HUES48 (cell line): ENCODE measurements at regions not wholly inside any gene's neighbourhood (a gene's known extent, or its start where the extent isn't known, plus 50 kb on each side); places are given as distances from the start of the nearest gene placed in this dataset.

Experiments used
- H3K27ac ChIP-seq: one replicate; pipeline ENCODE4 v1.7.0; 2013; ENCODE audit warnings: low read depth, low read length, inconsistent platforms
- H3K27me3 ChIP-seq: 2 replicates; pipeline ENCODE4 v1.6.1; 2013; ENCODE audit warnings: mild to moderate bottlenecking, low read length; ENCODE audit not compliant: control insufficient read depth, insufficient read depth
- H3K36me3 ChIP-seq: 2 replicates; pipeline ENCODE4 v1.6.1; 2013; ENCODE audit warnings: low read length; ENCODE audit not compliant: control insufficient read depth, insufficient read depth
- H3K4me1 ChIP-seq: 2 replicates; pipeline ENCODE4 v1.6.1; 2013; ENCODE audit warnings: mild to moderate bottlenecking, low read length; ENCODE audit not compliant: control insufficient read depth, insufficient read depth
- H3K4me3 ChIP-seq: 2 replicates; pipeline ENCODE4 v1.5.1; 2013; ENCODE audit warnings: mild to moderate bottlenecking, low read depth, low read length
- H3K9ac ChIP-seq: 2 replicates; pipeline ENCODE4 v1.6.1; 2013; ENCODE audit warnings: mild to moderate bottlenecking, low read depth, low read length, moderate library complexity
- H3K9me3 ChIP-seq: 2 replicates; pipeline ENCODE4 v1.6.1; 2013; ENCODE audit warnings: low read length; ENCODE audit not compliant: control insufficient read depth, insufficient read depth

DNA sequence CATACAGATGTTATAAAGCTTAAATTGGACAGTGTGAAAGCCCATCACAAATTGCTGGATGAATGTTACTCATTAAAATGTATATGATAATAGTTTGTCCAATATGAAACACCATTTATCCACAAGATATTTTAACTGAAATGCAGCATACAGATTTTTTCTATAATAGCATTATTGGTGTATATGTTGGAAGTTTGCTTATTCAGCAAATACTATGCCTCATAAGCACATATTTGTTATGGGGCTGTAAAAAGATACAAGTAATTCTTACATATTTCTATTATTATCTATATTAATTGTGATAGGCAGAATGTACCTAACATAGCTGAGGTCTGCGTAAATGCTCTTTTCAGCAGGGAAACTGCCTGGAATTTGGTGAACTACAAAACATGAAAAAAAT, 790.5 kb downstream of the DIPK2A start:
- Histone ChIP-seq H3K9me3 (no peaks in the 10 kb centered on the region), H3K9ac (no peak overlapping the region), H3K36me3 (no peaks in the 10 kb centered on the region), H3K27ac (no peak overlapping the region), H3K4me1 (no peaks in the 10 kb centered on the region), H3K27me3 (no peaks in the 10 kb centered on the region), H3K4me3 (no peak overlapping the region)

DNA sequence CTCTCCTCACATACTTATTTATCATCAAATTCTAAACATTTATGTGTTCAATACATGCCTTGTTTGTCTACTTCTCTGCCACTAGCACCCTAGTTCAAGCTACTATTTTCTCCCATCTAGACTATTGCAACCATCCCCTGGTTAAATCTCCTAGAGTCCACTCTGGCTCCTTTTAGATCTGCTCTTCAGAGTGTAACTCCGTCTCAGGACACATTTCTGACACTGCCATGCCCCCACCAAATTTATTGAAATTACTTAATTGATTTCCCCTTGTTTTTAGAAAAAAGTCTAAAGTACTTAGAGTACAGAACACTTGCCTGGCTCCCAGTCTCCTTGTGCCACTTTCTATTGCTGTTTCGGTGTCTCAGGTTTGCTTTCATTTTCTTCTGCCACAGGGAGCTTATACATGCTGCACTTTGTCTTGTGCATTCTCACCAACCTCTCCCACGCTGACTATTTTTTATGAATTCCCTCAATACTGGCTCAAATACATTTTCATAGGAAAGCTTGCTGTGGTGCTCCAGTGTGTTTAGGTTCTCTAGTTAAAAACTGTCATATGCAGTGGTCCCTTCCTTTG, 792.3 kb downstream of the DIPK2A start:
- H3K27me3 ChIP-seq: no peaks in the 10 kb centered on the region
- H3K9me3 ChIP-seq: no peaks in the 10 kb centered on the region
- no peaks in the 10 kb centered on the region for H3K4me1 ChIP-seq
- no peaks in the 10 kb centered on the region for H3K36me3 ChIP-seq
- no peak overlapping the region for H3K27ac ChIP-seq
- no peak overlapping the region for H3K4me3 ChIP-seq
- no peak overlapping the region for H3K9ac ChIP-seq

DNA sequence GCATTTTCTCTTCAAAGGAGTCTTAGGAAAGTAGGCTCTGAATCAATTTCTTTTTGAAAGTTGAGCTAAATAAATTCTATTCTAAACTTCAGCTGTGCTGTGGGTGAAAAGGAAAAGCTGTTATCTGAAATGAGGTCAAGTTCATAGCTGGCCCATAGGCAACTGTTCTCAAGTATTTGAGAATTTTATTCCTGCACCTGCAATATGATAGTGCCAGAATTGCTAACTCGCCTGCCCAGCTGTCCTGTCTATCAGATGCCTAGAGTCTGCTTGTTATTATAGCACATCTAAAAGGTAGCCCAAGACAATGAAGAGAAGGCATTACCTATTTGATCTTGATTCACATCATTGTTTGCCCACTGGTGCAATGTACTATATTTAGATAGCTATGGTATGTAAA, 798.7 kb downstream of the DIPK2A start:
- Histone ChIP-seq H3K27ac (no peak overlapping the region), H3K4me3 (no peak overlapping the region), H3K9ac (no peak overlapping the region), H3K36me3 (no peaks in the 10 kb centered on the region), H3K27me3 (no peaks in the 10 kb centered on the region), H3K4me1 (no peaks in the 10 kb centered on the region), H3K9me3 (no peaks in the 10 kb centered on the region)

- no peaks in the 10 kb centered on the region for H3K36me3 ChIP-seq
- no peak overlapping the region for H3K9ac ChIP-seq
- H3K9me3 ChIP-seq: no peaks in the 10 kb centered on the region
- H3K27ac ChIP-seq: no peak overlapping the region
- no peaks in the 10 kb centered on the region for H3K27me3 ChIP-seq
- H3K4me1 ChIP-seq: no peaks in the 10 kb centered on the region
- H3K4me3 ChIP-seq: no peak overlapping the region
Measured at GRCh38 chr3:144770915-144771351, 799.3 kb downstream of the DIPK2A start.

- Histone ChIP-seq H3K4me3 (no peak overlapping the region), H3K27me3 (no peaks in the 10 kb centered on the region), H3K9ac (no peak overlapping the region), H3K36me3 (no peaks in the 10 kb centered on the region), H3K9me3 (no peaks in the 10 kb centered on the region), H3K4me1 (no peaks in the 10 kb centered on the region), H3K27ac (no peak overlapping the region)
Measured at GRCh38 chr3:144771381-144771870, 799.8 kb downstream of the DIPK2A start.

GRCh38 chr3:144772372-144772771, 800.7 kb downstream of the DIPK2A start:
- no peaks in the 10 kb centered on the region for H3K27me3 ChIP-seq
- no peak overlapping the region for H3K27ac ChIP-seq
- no peak overlapping the region for H3K4me3 ChIP-seq
- no peaks in the 10 kb centered on the region for H3K36me3 ChIP-seq
- no peak overlapping the region for H3K9ac ChIP-seq
- no peaks in the 10 kb centered on the region for H3K4me1 ChIP-seq
- no peaks in the 10 kb centered on the region for H3K9me3 ChIP-seq

- Histone ChIP-seq H3K9ac (no peak overlapping the region), H3K4me3 (no peak overlapping the region), H3K9me3 (no peaks in the 10 kb centered on the region), H3K36me3 (no peaks in the 10 kb centered on the region), H3K27me3 (no peaks in the 10 kb centered on the region), H3K27ac (no peak overlapping the region), H3K4me1 (no peaks in the 10 kb centered on the region)
Measured at GRCh38 chr3:144773350-144773749, 801.7 kb downstream of the DIPK2A start.

GRCh38 chr3:144774897-144775296, 803.3 kb downstream of the DIPK2A start:
- H3K4me3 ChIP-seq: no peak overlapping the region
- H3K27me3 ChIP-seq: no peaks in the 10 kb centered on the region
- H3K36me3 ChIP-seq: no peaks in the 10 kb centered on the region
- H3K27ac ChIP-seq: no peak overlapping the region
- H3K9me3 ChIP-seq: no peaks in the 10 kb centered on the region
- no peaks in the 10 kb centered on the region for H3K4me1 ChIP-seq
- no peak overlapping the region for H3K9ac ChIP-seq

DNA sequence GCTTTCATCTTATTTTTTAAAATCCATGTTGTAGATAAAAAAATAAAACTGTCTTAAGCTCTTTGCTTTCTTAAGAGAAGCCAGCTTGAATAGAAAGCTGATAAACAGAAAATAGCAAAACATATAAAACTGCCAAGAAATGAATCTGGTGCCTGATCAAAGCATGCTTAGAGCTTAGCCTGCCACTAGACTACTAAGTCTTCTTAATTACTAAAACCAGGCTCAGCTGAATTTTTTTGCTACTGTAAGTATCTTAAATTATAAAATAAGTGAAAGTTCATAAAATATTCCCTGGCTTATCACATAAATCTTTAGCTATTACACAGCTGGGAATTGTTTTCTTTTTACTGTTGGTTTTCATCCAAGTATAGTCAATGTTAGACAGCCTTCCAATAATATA, 803.9 kb downstream of the DIPK2A start:
- no peaks in the 10 kb centered on the region for H3K9me3 ChIP-seq
- H3K27me3 ChIP-seq: no peaks in the 10 kb centered on the region
- H3K4me3 ChIP-seq: no peak overlapping the region
- H3K4me1 ChIP-seq: no peaks in the 10 kb centered on the region
- no peak overlapping the region for H3K27ac ChIP-seq
- no peaks in the 10 kb centered on the region for H3K36me3 ChIP-seq
- no peak overlapping the region for H3K9ac ChIP-seq

DNA sequence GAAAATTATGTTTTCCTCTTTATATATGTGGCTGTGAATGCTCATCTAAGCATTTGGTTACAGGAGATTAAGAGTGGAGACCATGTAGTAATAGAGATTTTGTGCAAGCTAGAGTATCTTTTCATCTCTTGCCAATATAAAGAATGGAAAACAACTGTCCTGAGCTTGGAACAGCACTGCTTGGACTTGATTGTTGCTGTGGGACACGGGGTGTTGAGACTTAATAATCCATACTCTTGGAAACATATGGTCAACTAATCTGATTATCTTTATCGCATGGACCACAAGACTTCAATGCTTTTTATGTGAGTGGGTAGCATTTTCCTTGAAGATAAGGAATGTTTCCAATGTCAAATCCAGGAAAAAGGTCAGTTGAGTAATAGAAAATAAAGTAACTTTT, 806.3 kb downstream of the DIPK2A start:
- Histone ChIP-seq H3K27ac (no peak overlapping the region), H3K9me3 (no peaks in the 10 kb centered on the region), H3K9ac (no peak overlapping the region), H3K4me3 (no peak overlapping the region), H3K36me3 (no peaks in the 10 kb centered on the region), H3K4me1 (no peaks in the 10 kb centered on the region), H3K27me3 (no peaks in the 10 kb centered on the region)

GRCh38 chr3:144791034-144791433, 819.4 kb downstream of the DIPK2A start:
- H3K4me3 ChIP-seq: no peak overlapping the region
- H3K27ac ChIP-seq: no peak overlapping the region
- H3K36me3 ChIP-seq: no peaks in the 10 kb centered on the region
- H3K9ac ChIP-seq: no peak overlapping the region
- H3K4me1 ChIP-seq: no peaks in the 10 kb centered on the region
- H3K9me3 ChIP-seq: no peaks in the 10 kb centered on the region
- H3K27me3 ChIP-seq: no peaks in the 10 kb centered on the region

DNA sequence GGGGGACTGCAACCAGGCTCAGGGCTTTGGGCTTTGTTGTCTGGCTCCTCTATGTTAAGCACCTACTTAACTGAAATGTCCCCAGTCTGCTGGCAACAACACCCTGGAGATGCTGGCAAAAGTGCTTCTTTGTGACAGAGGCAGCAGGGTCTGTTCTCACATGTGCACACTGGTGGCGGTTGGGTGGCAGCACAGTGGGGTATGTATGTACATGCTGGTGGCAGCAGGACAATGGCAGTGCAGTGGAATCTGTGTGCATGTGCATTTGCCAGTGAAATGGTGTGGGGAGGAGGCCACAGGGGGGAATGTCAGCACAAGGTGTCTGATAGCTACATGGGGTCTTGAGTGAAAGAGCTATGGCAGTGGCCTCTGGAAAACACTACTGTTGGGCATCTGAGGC, 830.3 kb downstream of the DIPK2A start:
- Histone ChIP-seq H3K4me3 (no peak overlapping the region), H3K36me3 (no peaks in the 10 kb centered on the region), H3K9ac (no peak overlapping the region), H3K27ac (no peak overlapping the region), H3K4me1 (no peaks in the 10 kb centered on the region), H3K9me3 (no peaks in the 10 kb centered on the region), H3K27me3 (no peaks in the 10 kb centered on the region)
